ENCODE measurements at regions not wholly inside any gene's neighbourhood (a gene's known extent, or its start where the extent isn't known, plus 50 kb on each side); places are given as distances from the start of the nearest gene placed in this dataset.

DNA sequence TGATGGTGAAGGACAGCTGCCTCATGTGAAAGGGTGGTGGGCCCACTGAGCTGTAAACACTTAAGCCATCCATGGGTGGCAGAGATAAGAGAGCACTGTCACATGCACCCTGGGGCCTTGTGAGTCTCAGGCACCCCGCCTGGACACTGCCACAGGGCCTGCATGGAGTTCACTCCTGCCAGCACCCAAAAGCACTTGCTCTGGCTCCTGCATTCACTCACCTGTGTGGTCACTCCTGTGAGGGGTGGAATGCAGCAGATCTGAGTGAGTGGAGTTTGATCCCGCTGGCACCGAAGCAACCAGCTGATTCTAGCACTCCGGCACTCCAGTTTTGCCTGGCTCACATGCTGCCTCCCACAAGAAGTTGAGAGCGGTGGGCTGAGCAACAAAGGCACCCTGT is 1142.1 kb upstream of the PRMT6 start:
- Histone ChIP-seq H3K79me2 (ENCODE audit: low read depth) (no peaks in the 10 kb centered on the region), H3K4me1 (no peaks in the 10 kb centered on the region), H3K36me3 (no peaks in the 10 kb centered on the region), H4K20me1 (ENCODE audit: low read depth) (no peaks in the 10 kb centered on the region), H3K9me3 (ENCODE audit: low read depth) (no peaks in the 10 kb centered on the region), H3K4me2 (no peak overlapping the region), H3F3A (ENCODE audit: low read depth) (no peaks in the 10 kb centered on the region), H3K4me3 (no peak overlapping the region), H3K9ac (no peak overlapping the region), H3K27ac (no peak overlapping the region), H2AFZ (replicated peaks) (peak overlapping the region; percentile 3), H3K27me3 (no peaks in the 10 kb centered on the region)
- Mint-ChIP-seq H3K27me3 (ENCODE audit: insufficient read depth, low read depth) (no peaks in the 10 kb centered on the region), H3K4me3 (no peak overlapping the region), H3K27ac (peak overlapping the region; percentile 42), H3K4me1 (peaks cover 11% of the 10 kb centered on the region), H3K9me3 (no peaks in the 10 kb centered on the region), H3K36me3 (no peaks in the 10 kb centered on the region)
- TF ChIP-seq EZH2 (IDR thresholded peaks at IDR 0.05): no peak
- TF ChIP-seq EZH2phosphoT487 (IDR thresholded peaks at IDR 0.05): no peak
- no peak for TF ChIP-seq CTCF (IDR thresholded peaks at IDR 0.05)
- peak; percentile 17 for DNase-seq (ENCODE audit: low spot score)

DNA sequence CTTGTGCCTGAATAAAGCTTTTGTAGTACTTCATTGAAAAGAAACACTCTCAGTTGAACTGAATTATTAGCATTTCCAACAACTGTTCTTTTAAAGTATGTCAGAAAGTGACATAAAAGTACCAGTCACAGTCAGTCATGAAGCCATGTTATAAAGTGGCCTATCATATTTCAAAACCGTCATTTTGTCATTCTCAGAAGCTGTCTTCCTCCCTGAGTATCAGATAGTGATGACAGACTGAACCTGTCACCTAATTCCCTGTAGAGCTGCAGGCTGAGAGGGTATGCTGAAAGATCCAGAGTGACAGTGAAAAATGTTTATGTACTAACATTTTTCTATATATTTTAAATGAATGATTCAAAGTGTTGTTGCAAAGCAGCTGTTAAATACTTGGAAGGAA is 1121.7 kb upstream of the PRMT6 start:
- no peak overlapping the region for H3K4me3 Mint-ChIP-seq
- Histone ChIP-seq H3K79me2 (ENCODE audit: low read depth) (no peaks in the 10 kb centered on the region), H3K27ac (no peak overlapping the region), H3K4me1 (no peaks in the 10 kb centered on the region), H3K4me2 (no peak overlapping the region), H3K4me3 (no peak overlapping the region), H3F3A (ENCODE audit: low read depth) (no peaks in the 10 kb centered on the region), H3K27me3 (no peaks in the 10 kb centered on the region), H3K9ac (no peak overlapping the region), H4K20me1 (ENCODE audit: low read depth) (no peaks in the 10 kb centered on the region), H2AFZ (replicated peaks) (no peak overlapping the region), H3K36me3 (no peaks in the 10 kb centered on the region), H3K9me3 (ENCODE audit: low read depth) (no peaks in the 10 kb centered on the region)
- DNase-seq (ENCODE audit: low spot score): no peak
- H3K36me3 Mint-ChIP-seq: peaks cover 4% of the 10 kb centered on the region
- peaks cover 19% of the 10 kb centered on the region for H3K9me3 Mint-ChIP-seq
- H3K27me3 Mint-ChIP-seq (ENCODE audit: insufficient read depth, low read depth): no peaks in the 10 kb centered on the region
- TF ChIP-seq EZH2 (IDR thresholded peaks at IDR 0.05) (no peak), CTCF (IDR thresholded peaks at IDR 0.05) (no peak), EZH2phosphoT487 (IDR thresholded peaks at IDR 0.05) (no peak)
- H3K27ac Mint-ChIP-seq: no peak overlapping the region
- H3K4me1 Mint-ChIP-seq: peaks cover 7% of the 10 kb centered on the region

DNA sequence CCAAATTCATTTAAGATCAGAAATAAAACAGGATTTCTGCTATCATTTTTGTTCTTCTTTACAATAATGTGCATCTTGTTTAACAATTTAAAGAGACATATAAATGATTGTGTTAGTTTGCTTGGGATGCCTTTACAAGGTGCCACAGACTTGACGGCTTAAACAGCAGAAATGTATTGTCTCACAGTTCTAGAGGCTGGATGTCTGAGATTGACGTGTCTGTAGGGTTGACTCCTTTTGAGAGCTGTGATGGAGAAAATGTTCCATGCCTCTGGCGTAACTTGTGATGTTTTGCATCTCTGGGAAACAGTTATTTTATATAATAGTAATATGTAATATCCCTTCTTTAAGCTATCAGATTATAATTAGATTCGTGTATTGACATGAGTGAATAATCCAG is 1091.6 kb upstream of the PRMT6 start:
- peaks cover 7% of the 10 kb centered on the region for H3K9me3 ChIP-seq (ENCODE audit: low read depth)
- no peaks in the 10 kb centered on the region for H3K4me1 Mint-ChIP-seq
- no peaks in the 10 kb centered on the region for H3K36me3 ChIP-seq
- H3K4me3 Mint-ChIP-seq: no peak overlapping the region
- H3K27me3 ChIP-seq: no peaks in the 10 kb centered on the region
- no peak overlapping the region for H3K27ac ChIP-seq
- no peaks in the 10 kb centered on the region for H3K4me1 ChIP-seq
- no peak overlapping the region for H3K4me2 ChIP-seq
- no peak for DNase-seq (ENCODE audit: low spot score)
- TF ChIP-seq EZH2 (IDR thresholded peaks at IDR 0.05) (no peak), CTCF (IDR thresholded peaks at IDR 0.05) (no peak), EZH2phosphoT487 (IDR thresholded peaks at IDR 0.05) (no peak)
- no peak overlapping the region for H2AFZ ChIP-seq (replicated peaks)
- H3K9ac ChIP-seq: no peak overlapping the region
- no peak overlapping the region for H3K4me3 ChIP-seq
- H4K20me1 ChIP-seq (ENCODE audit: low read depth): no peaks in the 10 kb centered on the region
- no peaks in the 10 kb centered on the region for H3K27me3 Mint-ChIP-seq (ENCODE audit: insufficient read depth, low read depth)
- H3K36me3 Mint-ChIP-seq: no peaks in the 10 kb centered on the region
- peaks cover 5% of the 10 kb centered on the region for H3F3A ChIP-seq (ENCODE audit: low read depth)
- H3K79me2 ChIP-seq (ENCODE audit: low read depth): no peaks in the 10 kb centered on the region
- H3K27ac Mint-ChIP-seq: no peak overlapping the region
- peaks cover 2% of the 10 kb centered on the region for H3K9me3 Mint-ChIP-seq

DNA sequence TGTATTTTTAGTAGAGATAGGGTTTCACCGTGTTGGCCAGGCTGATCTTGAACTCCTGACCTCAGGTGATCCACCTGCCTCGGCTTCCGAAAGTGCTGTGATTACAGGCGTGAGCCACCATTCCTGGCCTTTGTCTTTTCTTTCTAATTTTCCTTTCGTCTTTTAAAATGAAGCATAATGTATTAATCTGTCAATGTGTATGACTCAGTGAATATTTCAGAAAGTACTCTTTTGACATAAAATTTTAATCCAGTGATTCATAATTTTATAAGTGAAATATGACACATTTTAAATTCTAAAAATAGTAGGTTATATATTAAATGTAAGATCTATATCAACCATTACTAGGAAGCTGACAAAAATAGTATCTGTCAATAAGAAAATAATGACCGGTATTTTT is 1059.0 kb upstream of the PRMT6 start:
- H4K20me1 ChIP-seq (ENCODE audit: low read depth): no peaks in the 10 kb centered on the region
- no peaks in the 10 kb centered on the region for H3K79me2 ChIP-seq (ENCODE audit: low read depth)
- no peak overlapping the region for H2AFZ ChIP-seq (replicated peaks)
- H3K4me1 Mint-ChIP-seq: no peaks in the 10 kb centered on the region
- no peak overlapping the region for H3K27ac Mint-ChIP-seq
- no peak for TF ChIP-seq EZH2phosphoT487 (IDR thresholded peaks at IDR 0.05)
- TF ChIP-seq EZH2 (IDR thresholded peaks at IDR 0.05): no peak
- TF ChIP-seq CTCF (IDR thresholded peaks at IDR 0.05): no peak
- H3F3A ChIP-seq (ENCODE audit: low read depth): no peaks in the 10 kb centered on the region
- peaks cover 2% of the 10 kb centered on the region for H3K9me3 Mint-ChIP-seq
- H3K4me3 ChIP-seq: no peak overlapping the region
- no peak for DNase-seq (ENCODE audit: low spot score)
- no peaks in the 10 kb centered on the region for H3K9me3 ChIP-seq (ENCODE audit: low read depth)
- no peaks in the 10 kb centered on the region for H3K4me1 ChIP-seq
- no peak overlapping the region for H3K4me2 ChIP-seq
- H3K4me3 Mint-ChIP-seq: no peak overlapping the region
- H3K27me3 ChIP-seq: no peaks in the 10 kb centered on the region
- no peak overlapping the region for H3K9ac ChIP-seq
- H3K36me3 Mint-ChIP-seq: no peaks in the 10 kb centered on the region
- no peak overlapping the region for H3K27ac ChIP-seq
- H3K36me3 ChIP-seq: no peaks in the 10 kb centered on the region
- H3K27me3 Mint-ChIP-seq (ENCODE audit: insufficient read depth, low read depth): no peaks in the 10 kb centered on the region
